MCF 10A (cell line): ENCODE measurements at regions not wholly inside any gene's neighbourhood (a gene's known extent, or its start where the extent isn't known, plus 50 kb on each side); places are given as distances from the start of the nearest gene placed in this dataset.

ENCODE experiments used
- BruUV-seq: library from RNA; stranded (reverse); fragments of 400-500 nt; replicated peaks from 2 replicates; lab custom pipeline; 2021; lab: Mats Ljungman, UMichigan
- CTCF ChIA-PET: fragments of 300-600 bp; sonication (Branson Sonifier 250); formaldehyde crosslinking; extraction: SDS; loops from one replicate; lab custom pipeline; 2021; ENCODE audit warnings: antibody characterized with exemption, inconsistent platforms; lab: Yijun Ruan, JAX
- POLR2A ChIA-PET: fragments of 300-600, 350-650 bp; sonication (Branson Sonifier 250); formaldehyde crosslinking; extraction: SDS; loops from one replicate; lab custom pipeline; 2020; ENCODE audit warnings: antibody characterized with exemption, inconsistent platforms; lab: Yijun Ruan, JAX
- DNase-seq: peaks from one replicate; pipeline ENCODE4 v3.0.0-alpha.2; 2018; ENCODE audit not compliant: unreplicated experiment
- H3K27ac Mint-ChIP-seq: one replicate; pipeline ENCODE4 v1.8.0; 2022; ENCODE audit warnings: mild to moderate bottlenecking, low read depth, mixed read lengths; ENCODE audit not compliant: unreplicated experiment
- H3K27me3 Mint-ChIP-seq: one replicate; pipeline ENCODE4 v1.8.0; 2022; ENCODE audit warnings: mixed read lengths; ENCODE audit not compliant: insufficient read depth, unreplicated experiment
- H3K36me3 Mint-ChIP-seq: one replicate; pipeline ENCODE4 v1.8.0; 2022; ENCODE audit warnings: mild to moderate bottlenecking, moderate library complexity, mixed read lengths; ENCODE audit not compliant: insufficient read depth, unreplicated experiment
- H3K4me1 Mint-ChIP-seq: one replicate; pipeline ENCODE4 v1.8.0; 2022; ENCODE audit warnings: mixed read lengths; ENCODE audit not compliant: insufficient read depth, unreplicated experiment
- H3K4me3 Mint-ChIP-seq: one replicate; pipeline ENCODE4 v1.8.0; 2022; ENCODE audit warnings: mild to moderate bottlenecking, moderate library complexity, mixed read lengths; ENCODE audit not compliant: unreplicated experiment
- H3K9me3 Mint-ChIP-seq: one replicate; pipeline ENCODE4 v1.8.0; 2022; ENCODE audit warnings: mixed read lengths; ENCODE audit not compliant: unreplicated experiment
- intact Hi-C: fragments of 100-400 bp; cut with micrococcal nuclease; formaldehyde crosslinking; loops from 2 replicates; pipeline ENCODE4 v1.14.1; 2022
- TF ChIP-seq, protein P1 (sequence below): fragments of 200-600 bp; IDR thresholded peaks from one replicate; pipeline ENCODE4 v1.8.0; 2022; ENCODE audit warnings: antibody characterized with exemption, mild to moderate bottlenecking; ENCODE audit not compliant: unreplicated experiment

DNA sequence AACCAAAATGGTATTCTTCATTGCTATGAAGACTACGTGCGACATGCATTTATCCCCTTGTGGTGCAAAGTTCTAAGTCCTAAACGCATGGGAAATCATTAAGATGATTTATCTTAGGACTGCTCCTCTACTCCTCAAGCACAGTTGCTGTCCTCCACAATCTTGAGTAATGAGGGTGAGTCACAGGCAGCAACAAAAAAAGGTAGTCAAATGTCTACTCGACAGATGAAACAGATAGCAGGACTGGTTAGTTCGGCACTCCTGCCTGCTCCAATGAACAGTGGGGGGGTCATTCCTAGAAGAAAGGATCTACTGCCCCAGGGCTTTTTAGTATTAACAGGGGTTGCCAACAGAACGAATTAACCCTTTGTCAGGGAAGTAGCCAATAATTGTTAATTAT lies 233.7 kb upstream of the FGF13 start:
- no peaks in the 10 kb centered on the region for H3K36me3 Mint-ChIP-seq
- intact Hi-C loops: no loop called here
- no peak overlapping the region for H3K27ac Mint-ChIP-seq
- H3K4me3 Mint-ChIP-seq: no peak overlapping the region
- peak; percentile 64 for DNase-seq
- ChIA-PET POLR2A (interaction anchor here (1.5 kb wide), 1 partner anchor 20 kb away, joined by 3 read pairs; no protein-coding TSS in a partner anchor), CTCF (no interaction called here)
- TF ChIP-seq, protein P1, sequence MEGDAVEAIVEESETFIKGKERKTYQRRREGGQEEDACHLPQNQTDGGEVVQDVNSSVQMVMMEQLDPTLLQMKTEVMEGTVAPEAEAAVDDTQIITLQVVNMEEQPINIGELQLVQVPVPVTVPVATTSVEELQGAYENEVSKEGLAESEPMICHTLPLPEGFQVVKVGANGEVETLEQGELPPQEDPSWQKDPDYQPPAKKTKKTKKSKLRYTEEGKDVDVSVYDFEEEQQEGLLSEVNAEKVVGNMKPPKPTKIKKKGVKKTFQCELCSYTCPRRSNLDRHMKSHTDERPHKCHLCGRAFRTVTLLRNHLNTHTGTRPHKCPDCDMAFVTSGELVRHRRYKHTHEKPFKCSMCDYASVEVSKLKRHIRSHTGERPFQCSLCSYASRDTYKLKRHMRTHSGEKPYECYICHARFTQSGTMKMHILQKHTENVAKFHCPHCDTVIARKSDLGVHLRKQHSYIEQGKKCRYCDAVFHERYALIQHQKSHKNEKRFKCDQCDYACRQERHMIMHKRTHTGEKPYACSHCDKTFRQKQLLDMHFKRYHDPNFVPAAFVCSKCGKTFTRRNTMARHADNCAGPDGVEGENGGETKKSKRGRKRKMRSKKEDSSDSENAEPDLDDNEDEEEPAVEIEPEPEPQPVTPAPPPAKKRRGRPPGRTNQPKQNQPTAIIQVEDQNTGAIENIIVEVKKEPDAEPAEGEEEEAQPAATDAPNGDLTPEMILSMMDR: no peak
- BruUV-seq: no TSS peak
- H3K4me1 Mint-ChIP-seq: no peaks in the 10 kb centered on the region
- H3K27me3 Mint-ChIP-seq: no peaks in the 10 kb centered on the region
- H3K9me3 Mint-ChIP-seq: no peaks in the 10 kb centered on the region

GRCh38 chrX:138939038-138939437 lies 227.5 kb upstream of the FGF13 start:
- Mint-ChIP-seq H3K4me3 (no peak overlapping the region), H3K4me1 (no peaks in the 10 kb centered on the region), H3K9me3 (peaks cover 6% of the 10 kb centered on the region), H3K27me3 (no peaks in the 10 kb centered on the region), H3K27ac (no peak overlapping the region), H3K36me3 (no peaks in the 10 kb centered on the region)
- POLR2A ChIA-PET: no interaction called here
- TF ChIP-seq, protein P1: no peak
- intact Hi-C loops: no loop called here
- BruUV-seq: no TSS peak
- no peak for DNase-seq
- CTCF ChIA-PET: no interaction called here

DNA sequence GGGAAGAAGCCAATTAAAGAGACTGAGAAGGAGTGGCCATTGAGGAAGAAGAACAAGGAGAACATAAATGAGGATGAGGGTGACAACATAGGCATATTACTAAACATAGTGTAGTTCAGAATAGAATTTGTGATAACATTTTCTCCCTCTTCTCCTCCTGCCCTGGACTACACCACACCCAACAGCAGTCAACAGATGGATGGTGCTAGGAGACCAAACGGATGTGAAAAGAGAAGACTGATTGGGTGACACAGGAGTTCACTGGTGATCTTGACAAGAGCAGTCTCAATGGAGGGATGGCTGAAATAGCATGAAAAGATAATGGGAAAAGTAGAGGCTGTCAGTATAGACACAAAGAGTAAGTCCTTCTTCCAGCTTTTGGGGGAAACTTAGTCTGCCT lies 226.5 kb upstream of the FGF13 start:
- CTCF ChIA-PET: no interaction called here
- Mint-ChIP-seq H3K4me1 (no peaks in the 10 kb centered on the region), H3K4me3 (no peak overlapping the region), H3K27ac (no peak overlapping the region), H3K27me3 (no peaks in the 10 kb centered on the region), H3K9me3 (peaks cover 6% of the 10 kb centered on the region), H3K36me3 (no peaks in the 10 kb centered on the region)
- BruUV-seq: no TSS peak
- TF ChIP-seq, protein P1: no peak
- intact Hi-C loops: no loop called here
- POLR2A ChIA-PET: no interaction called here
- DNase-seq: no peak

GRCh38 chrX:138931212-138931611 lies 219.7 kb upstream of the FGF13 start:
- intact Hi-C loops: no loop called here
- Mint-ChIP-seq H3K36me3 (no peaks in the 10 kb centered on the region), H3K4me3 (no peak overlapping the region), H3K27ac (no peak overlapping the region), H3K9me3 (peaks cover 8% of the 10 kb centered on the region), H3K4me1 (no peaks in the 10 kb centered on the region), H3K27me3 (no peaks in the 10 kb centered on the region)
- ChIA-PET POLR2A (no interaction called here), CTCF (interaction anchor here (1.3 kb wide), 1 partner anchor 9 kb away, joined by 3 read pairs; no protein-coding TSS in a partner anchor)
- no TSS peak for BruUV-seq
- DNase-seq: no peak
- TF ChIP-seq, protein P1: no peak
